GM12875 (cell line): ENCODE measurements at regions not wholly inside any gene's neighbourhood (a gene's known extent, or its start where the extent isn't known, plus 50 kb on each side); places are given as distances from the start of the nearest gene placed in this dataset.

Source experiments
- H3K4me3 ChIP-seq: one replicate; pipeline ENCODE4 v1.5.1; 2011; ENCODE audit warnings: low read depth, low read length, control low read depth
- CTCF ChIP-seq: IDR thresholded peaks from 2 replicates; pipeline ENCODE4 v1.5.1; 2011; ENCODE audit warnings: low read depth, mild to moderate bottlenecking, control low read depth, inconsistent platforms, low read length, moderate library complexity, borderline replicate concordance; ENCODE audit not compliant: insufficient read depth

GRCh38 chr7:32178677-32179366 is 108.6 kb upstream of the PDE1C start:
- no peak for TF ChIP-seq CTCF
- H3K4me3 ChIP-seq, result no peak overlapping the region

- TF ChIP-seq CTCF, result no peak
- no peak overlapping the region for H3K4me3 ChIP-seq
Measured at GRCh38 chr7:32177232-32177631, 107.0 kb upstream of the PDE1C start.

- H3K4me3 ChIP-seq, result no peak overlapping the region
- TF ChIP-seq CTCF, result no peak
Measured at GRCh38 chr7:32175099-32175498, 104.9 kb upstream of the PDE1C start.

GRCh38 chr7:32171248-32171647 is 101.0 kb upstream of the PDE1C start:
- no peak overlapping the region for H3K4me3 ChIP-seq
- no peak for TF ChIP-seq CTCF

GRCh38 chr7:32170838-32171237 is 100.6 kb upstream of the PDE1C start:
- no peak for TF ChIP-seq CTCF
- H3K4me3 ChIP-seq, result no peak overlapping the region

GRCh38 chr7:32169228-32169627 is 99.0 kb upstream of the PDE1C start:
- H3K4me3 ChIP-seq, result no peak overlapping the region
- no peak for TF ChIP-seq CTCF

GRCh38 chr7:32167815-32168214 is 97.6 kb upstream of the PDE1C start:
- no peak for TF ChIP-seq CTCF
- H3K4me3 ChIP-seq, result no peak overlapping the region
